Caco-2 (cell line): ENCODE measurements at regions not wholly inside any gene's neighbourhood (a gene's known extent, or its start where the extent isn't known, plus 50 kb on each side); places are given as distances from the start of the nearest gene placed in this dataset.

Experiments used
- BruUV-seq: library from RNA; stranded (reverse); fragments of 400-500 nt; replicated peaks from 2 replicates; lab custom pipeline; 2021; lab: Mats Ljungman, UMichigan
- CTCF ChIA-PET: fragments of 300-600 bp; sonication (Branson Sonifier 250); formaldehyde crosslinking; loops from one replicate; lab custom pipeline; 2022; ENCODE audit warnings: antibody characterized with exemption; lab: Charles Lee
- POLR2A ChIA-PET: fragments of 300-600 bp; sonication (Branson Sonifier 250); formaldehyde crosslinking; loops from one replicate; lab custom pipeline; 2022; ENCODE audit warnings: antibody characterized with exemption; lab: Charles Lee
- DNase-seq, 2 experiments: peaks; one replicate each; pipeline versions ENCODE4 v3.0.0 to v3.0.0-alpha.2; 2020 to 2022
- H3K27me3 ChIP-seq: replicated peaks from 2 replicates; pipeline ENCODE4 v1.6.0; 2011; ENCODE audit warnings: low read length; ENCODE audit not compliant: control insufficient read depth, insufficient read depth
- H3K36me3 ChIP-seq: 2 replicates; pipeline ENCODE4 v1.5.1; 2011; ENCODE audit warnings: low read length; ENCODE audit not compliant: control insufficient read depth, insufficient read depth
- H3K4me1 ChIP-seq: fragments of 250-450 bp; sonication (Bioruptor Pico); 2 replicates; pipeline ENCODE4 v1.5.1; 2020; ENCODE audit warnings: mild to moderate bottlenecking
- H3K4me3 ChIP-seq: 2 replicates; pipeline ENCODE4 v1.5.1; 2011; ENCODE audit warnings: low read depth, mild to moderate bottlenecking, control low read depth, low read length
- H3K9me3 ChIP-seq: fragments of 250-450 bp; sonication (Bioruptor Pico); 2 replicates; pipeline ENCODE4 v1.5.1; 2020; ENCODE audit warnings: mild to moderate bottlenecking, moderate library complexity
- H3K27ac Mint-ChIP-seq: one replicate; pipeline ENCODE4 v1.8.0; 2022; ENCODE audit warnings: mixed read lengths; ENCODE audit not compliant: unreplicated experiment
- H3K27me3 Mint-ChIP-seq: one replicate; pipeline ENCODE4 v1.8.0; 2022; ENCODE audit warnings: mixed read lengths; ENCODE audit not compliant: insufficient read depth, unreplicated experiment
- H3K36me3 Mint-ChIP-seq: one replicate; pipeline ENCODE4 v1.8.0; 2022; ENCODE audit warnings: mild to moderate bottlenecking, mixed read lengths; ENCODE audit not compliant: insufficient read depth, unreplicated experiment
- H3K4me1 Mint-ChIP-seq: one replicate; pipeline ENCODE4 v1.8.0; 2022; ENCODE audit warnings: low read depth, mixed read lengths; ENCODE audit not compliant: unreplicated experiment
- H3K4me3 Mint-ChIP-seq: one replicate; pipeline ENCODE4 v1.8.0; 2022; ENCODE audit warnings: mild to moderate bottlenecking, moderate library complexity, mixed read lengths; ENCODE audit not compliant: unreplicated experiment
- H3K9me3 Mint-ChIP-seq: one replicate; pipeline ENCODE4 v1.8.0; 2022; ENCODE audit warnings: mixed read lengths; ENCODE audit not compliant: unreplicated experiment
- CTCF ChIP-seq, 2 experiments: fragments of 200-600 bp in 1 of 2; IDR thresholded peaks; 1 replicate in 1 of 2; 2 replicates in 1 of 2; pipeline versions ENCODE4 v1.5.1 to v1.8.0; 2011 to 2022; ENCODE audit warnings: antibody characterized with exemption in 1 of 2, control low read depth in 1 of 2, inconsistent platforms in 1 of 2, low read depth in 1 of 2, low read length in 1 of 2, mild to moderate bottlenecking in 1 of 2, moderate library complexity in 1 of 2; ENCODE audit not compliant: insufficient read depth in 1 of 2, severe bottlenecking in 1 of 2, unreplicated experiment in 1 of 2
- intact Hi-C: fragments of 100-400 bp; cut with micrococcal nuclease; formaldehyde crosslinking; loops from one replicate; pipeline ENCODE4 v1.10.0; 2022; ENCODE audit not compliant: unreplicated experiment

- Histone ChIP-seq H3K9me3 (no peaks in the 10 kb centered on the region), H3K4me1 (no peaks in the 10 kb centered on the region), H3K36me3 (no peaks in the 10 kb centered on the region), H3K4me3 (no peak overlapping the region), H3K27me3 (no peaks in the 10 kb centered on the region)
- Mint-ChIP-seq H3K27ac (no peak overlapping the region), H3K4me3 (no peak overlapping the region), H3K27me3 (peaks cover 9% of the 10 kb centered on the region), H3K36me3 (no peaks in the 10 kb centered on the region), H3K9me3 (no peaks in the 10 kb centered on the region), H3K4me1 (no peaks in the 10 kb centered on the region)
- no TSS peak for BruUV-seq
- no peak for TF ChIP-seq CTCF (IDR thresholded peaks at IDR 0.05; ENCODE audit: insufficient read depth in 1 of 2, low read depth in 1 of 2, low read length in 1 of 2, severe bottlenecking in 1 of 2, unreplicated experiment in 1 of 2)
- ChIA-PET CTCF (no interaction called here), POLR2A (no interaction called here)
- no peak for DNase-seq
- intact Hi-C loops = no loop called here
Measured at GRCh38 chr2:180669016-180669415, 311.4 kb upstream of the UBE2E3 start.

- H3K4me3 Mint-ChIP-seq = no peak overlapping the region
- POLR2A ChIA-PET = no interaction called here
- no peaks in the 10 kb centered on the region for H3K9me3 ChIP-seq
- H3K4me3 ChIP-seq = no peak overlapping the region
- H3K36me3 ChIP-seq = no peaks in the 10 kb centered on the region
- CTCF ChIA-PET = no interaction called here
- no peaks in the 10 kb centered on the region for H3K4me1 Mint-ChIP-seq
- no TSS peak for BruUV-seq
- H3K27me3 ChIP-seq = no peaks in the 10 kb centered on the region
- peaks cover 8% of the 10 kb centered on the region for H3K27me3 Mint-ChIP-seq
- intact Hi-C loops = no loop called here
- DNase-seq = no peak
- H3K27ac Mint-ChIP-seq = no peak overlapping the region
- no peaks in the 10 kb centered on the region for H3K4me1 ChIP-seq
- no peak for TF ChIP-seq CTCF (IDR thresholded peaks at IDR 0.05; ENCODE audit: insufficient read depth in 1 of 2, low read depth in 1 of 2, low read length in 1 of 2, severe bottlenecking in 1 of 2, unreplicated experiment in 1 of 2)
- H3K36me3 Mint-ChIP-seq = no peaks in the 10 kb centered on the region
- no peaks in the 10 kb centered on the region for H3K9me3 Mint-ChIP-seq
Measured at GRCh38 chr2:180664507-180664906, 315.9 kb upstream of the UBE2E3 start.

- Mint-ChIP-seq H3K9me3 (no peaks in the 10 kb centered on the region), H3K27ac (no peak overlapping the region), H3K4me3 (no peak overlapping the region), H3K36me3 (no peaks in the 10 kb centered on the region), H3K4me1 (no peaks in the 10 kb centered on the region), H3K27me3 (peaks cover 8% of the 10 kb centered on the region)
- CTCF ChIA-PET = no interaction called here
- Histone ChIP-seq H3K4me3 (no peak overlapping the region), H3K4me1 (no peaks in the 10 kb centered on the region), H3K36me3 (no peaks in the 10 kb centered on the region), H3K9me3 (no peaks in the 10 kb centered on the region), H3K27me3 (no peaks in the 10 kb centered on the region)
- TF ChIP-seq CTCF (IDR thresholded peaks at IDR 0.05; ENCODE audit: insufficient read depth in 1 of 2, low read depth in 1 of 2, low read length in 1 of 2, severe bottlenecking in 1 of 2, unreplicated experiment in 1 of 2) = no peak
- intact Hi-C loops = no loop called here
- BruUV-seq = no TSS peak
- DNase-seq = no peak
- POLR2A ChIA-PET = no interaction called here
Measured at GRCh38 chr2:180662941-180663471, 317.4 kb upstream of the UBE2E3 start.
